ENCODE measurements at regions not wholly inside any gene's neighbourhood (a gene's known extent, or its start where the extent isn't known, plus 50 kb on each side); places are given as distances from the start of the nearest gene placed in this dataset.

DNA sequence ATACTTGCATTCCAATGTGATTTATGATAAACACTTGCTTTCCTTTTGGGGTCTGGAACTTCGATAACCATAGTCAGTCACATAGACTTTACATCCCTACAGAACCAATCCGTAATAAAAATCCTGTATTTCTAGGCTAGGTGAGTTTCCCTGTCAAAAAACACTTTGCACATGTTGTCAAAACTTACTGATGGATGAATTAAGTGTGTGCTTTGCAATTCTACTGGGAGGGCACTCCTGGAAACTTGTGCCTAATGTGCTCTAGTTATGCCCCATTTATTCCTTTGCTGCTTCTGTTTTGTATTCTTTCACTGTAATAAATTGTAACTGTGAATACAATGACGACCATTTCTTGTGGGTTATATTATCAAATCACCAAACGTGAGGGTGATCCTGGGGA is 684.8 kb upstream of the PCDH15 start:
- no peak for DNase-seq

DNA sequence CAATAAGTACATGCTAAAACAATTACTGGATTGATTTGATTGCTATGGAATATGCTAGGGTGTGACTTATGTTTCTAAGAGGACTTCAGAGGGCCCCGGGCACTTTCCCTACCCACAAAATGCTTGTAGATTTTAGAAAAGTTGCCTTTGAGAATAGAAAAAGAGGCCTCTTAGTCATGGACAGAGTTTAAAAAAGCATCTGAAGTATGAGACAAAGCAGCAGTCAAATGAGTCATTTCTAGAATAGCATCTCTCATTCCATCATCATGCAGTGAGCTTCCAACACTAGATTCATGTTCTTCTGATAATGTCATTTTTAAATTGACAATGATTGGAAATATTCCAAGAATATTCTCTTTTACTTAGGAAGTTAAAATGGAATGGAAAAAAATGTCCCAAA is 675.1 kb upstream of the PCDH15 start:
- no peak for DNase-seq

DNA sequence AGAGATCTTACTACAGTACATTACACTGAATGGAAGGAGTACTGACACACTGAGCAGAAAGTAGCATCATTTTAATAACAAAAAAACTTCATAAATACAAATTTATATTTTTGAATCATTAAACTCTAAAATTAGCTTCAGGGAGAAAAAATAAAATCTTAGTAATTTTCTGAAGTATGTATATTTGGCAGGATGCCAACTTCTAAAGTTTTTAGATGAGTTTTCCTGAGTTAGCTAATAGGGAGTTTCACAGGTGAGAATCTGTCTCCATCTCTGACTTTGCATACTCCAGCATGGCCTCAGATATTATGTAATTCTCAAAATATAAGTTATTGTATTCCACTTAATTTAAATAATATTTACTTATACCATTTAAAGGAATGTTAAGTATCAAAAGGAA is 673.2 kb upstream of the PCDH15 start:
- no peak for DNase-seq

DNA sequence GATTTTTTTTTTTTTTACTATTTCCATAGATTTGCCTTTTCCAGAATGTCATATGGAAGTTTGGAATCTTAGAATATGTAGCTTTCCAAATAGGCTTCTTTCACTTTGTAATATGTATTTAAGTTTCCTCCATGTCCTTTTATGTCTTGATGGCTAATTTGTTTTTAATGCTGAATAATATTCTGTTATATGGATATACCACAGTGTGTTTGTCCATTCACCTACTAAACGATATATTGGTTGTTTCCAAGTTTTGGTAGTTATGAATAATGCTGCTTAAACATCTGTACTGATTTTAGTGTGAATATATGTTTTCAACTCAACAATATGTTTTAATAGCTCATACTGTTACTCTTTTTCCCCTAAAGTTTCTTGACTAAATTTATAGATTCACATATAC is 669.8 kb upstream of the PCDH15 start:
- no peak for DNase-seq

DNA sequence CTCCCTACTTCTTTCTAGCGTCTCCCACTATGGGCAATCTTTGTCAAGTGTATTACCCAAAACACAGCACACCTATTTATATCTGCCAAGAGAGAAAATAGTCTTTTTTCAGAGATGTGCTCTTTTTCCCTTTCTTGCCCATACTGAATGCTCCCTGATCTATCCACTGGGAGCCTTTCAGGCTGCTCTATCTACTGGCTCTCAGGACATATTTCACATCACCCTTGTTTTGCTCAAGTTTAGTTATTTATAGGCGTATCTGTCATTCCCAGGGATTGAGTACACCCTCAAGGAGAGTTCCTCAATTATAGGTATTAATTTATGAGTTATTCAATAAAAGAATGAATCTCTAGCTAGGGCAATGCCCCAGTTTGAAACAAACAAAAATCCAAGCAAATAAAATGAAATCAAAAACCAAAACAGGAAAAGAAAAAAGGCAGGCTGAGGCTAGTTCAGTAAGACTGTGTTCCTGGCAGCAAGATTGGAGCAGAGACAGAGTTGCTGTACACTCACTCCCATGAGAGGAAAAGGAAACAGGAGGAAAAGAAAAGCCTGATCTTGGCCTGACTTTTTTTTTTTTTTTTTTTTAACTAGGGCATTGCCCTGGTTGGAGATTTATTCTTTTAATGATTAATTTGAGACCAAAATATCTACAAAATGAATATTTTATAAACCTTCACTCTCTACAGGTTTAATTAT is 665.9 kb upstream of the PCDH15 start:
- no peak for DNase-seq

DNA sequence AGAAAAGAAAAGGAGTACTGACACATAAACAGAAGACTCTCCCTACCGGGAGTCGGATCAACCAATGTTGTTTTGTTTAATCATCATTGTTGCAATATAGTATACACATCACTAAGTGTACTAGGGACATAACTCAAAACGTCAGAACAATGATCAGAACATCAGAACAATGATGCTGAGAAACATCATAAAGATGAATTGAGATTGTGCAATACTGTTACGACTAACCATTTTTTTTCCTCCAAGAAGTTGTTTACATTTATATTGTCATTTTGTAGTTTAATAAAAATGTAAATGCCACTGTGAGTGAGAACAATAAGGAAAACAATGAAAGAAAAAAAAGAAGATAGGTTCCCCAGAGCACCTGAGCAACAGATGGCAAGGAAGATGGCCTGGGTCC is 663.1 kb upstream of the PCDH15 start:
- DNase-seq = no peak

DNA sequence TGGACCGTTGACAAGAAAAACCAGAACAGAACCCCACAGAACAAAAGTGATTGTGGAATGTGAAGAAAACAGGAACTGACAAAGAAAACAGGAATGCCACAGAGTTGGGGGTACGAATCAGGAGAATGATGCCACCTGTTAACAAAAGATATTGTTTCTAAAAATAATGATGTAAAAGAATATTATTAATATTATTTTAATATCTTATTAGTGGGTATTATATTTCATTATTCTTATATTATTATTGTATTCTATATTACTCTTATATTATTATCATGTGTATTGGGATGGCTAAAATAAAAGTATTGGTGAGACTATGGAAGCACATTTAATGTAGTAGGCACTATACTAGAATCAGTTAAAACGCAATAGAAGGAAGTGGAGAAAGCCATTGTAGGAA is 659.0 kb upstream of the PCDH15 start:
- DNase-seq = no peak

DNA sequence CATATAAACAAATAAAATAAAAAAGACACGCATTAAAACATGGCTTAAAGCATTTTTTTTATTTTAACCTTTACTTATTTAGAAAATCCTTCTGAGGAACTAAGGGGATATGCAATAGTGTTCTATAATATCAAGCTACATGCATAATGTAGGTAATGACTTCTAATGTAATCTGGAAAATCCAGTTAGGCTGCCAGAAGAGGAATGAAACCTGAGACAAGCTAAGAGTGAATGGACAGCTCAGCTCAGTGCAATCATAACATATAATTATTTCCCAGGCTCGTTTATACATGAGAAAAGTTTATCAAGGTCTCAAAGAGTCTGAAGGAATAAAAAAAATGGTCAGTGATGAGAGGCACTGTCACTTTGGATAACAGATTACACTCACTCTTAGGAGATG is 649.0 kb upstream of the PCDH15 start:
- DNase-seq = no peak

DNA sequence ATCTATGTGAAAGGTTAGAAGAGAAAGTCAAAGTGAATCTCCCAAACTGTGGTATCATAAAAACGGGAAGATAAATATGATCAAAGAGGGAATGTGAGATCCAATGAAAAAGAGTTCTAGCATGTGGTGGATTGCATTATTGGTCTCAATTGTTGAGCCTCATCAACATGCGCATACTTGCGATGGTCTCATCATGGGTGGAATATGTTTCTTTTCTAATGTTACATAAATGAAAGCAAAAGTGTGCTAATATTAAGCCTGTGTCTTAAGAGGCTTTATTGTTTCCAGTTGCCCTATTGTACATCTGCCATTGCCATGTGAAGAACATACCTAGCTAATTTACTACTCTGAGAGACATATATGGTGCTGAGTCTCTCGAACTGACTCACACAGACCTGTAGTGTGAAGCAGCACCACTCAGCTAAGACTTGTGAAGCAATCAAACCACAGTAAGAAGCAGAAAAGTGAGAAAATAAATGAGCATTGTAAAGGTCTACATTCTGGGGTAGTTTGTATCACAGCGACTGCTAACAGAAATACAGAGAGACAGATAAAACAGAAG is 645.5 kb upstream of the PCDH15 start:
- DNase-seq = no peak

DNA sequence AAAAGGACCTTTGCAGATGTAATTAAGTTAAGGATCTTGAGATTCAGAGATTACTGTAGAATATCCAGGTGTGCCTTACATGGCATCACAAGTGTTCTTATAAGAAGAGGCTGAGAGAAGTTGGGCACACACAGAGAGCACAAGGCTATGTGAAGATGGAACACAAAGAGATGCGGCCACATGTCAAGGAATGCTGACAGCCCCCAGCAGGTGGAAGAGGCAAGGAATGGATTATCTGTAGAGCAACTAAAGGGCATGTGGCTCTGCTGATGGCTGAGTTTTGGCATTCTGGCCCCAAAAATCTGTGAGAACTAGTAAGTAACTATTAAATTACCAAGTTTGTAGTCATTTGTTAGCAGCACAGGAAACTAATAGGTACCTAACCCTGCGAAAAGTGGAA is 640.7 kb upstream of the PCDH15 start:
- no peak for DNase-seq

DNA sequence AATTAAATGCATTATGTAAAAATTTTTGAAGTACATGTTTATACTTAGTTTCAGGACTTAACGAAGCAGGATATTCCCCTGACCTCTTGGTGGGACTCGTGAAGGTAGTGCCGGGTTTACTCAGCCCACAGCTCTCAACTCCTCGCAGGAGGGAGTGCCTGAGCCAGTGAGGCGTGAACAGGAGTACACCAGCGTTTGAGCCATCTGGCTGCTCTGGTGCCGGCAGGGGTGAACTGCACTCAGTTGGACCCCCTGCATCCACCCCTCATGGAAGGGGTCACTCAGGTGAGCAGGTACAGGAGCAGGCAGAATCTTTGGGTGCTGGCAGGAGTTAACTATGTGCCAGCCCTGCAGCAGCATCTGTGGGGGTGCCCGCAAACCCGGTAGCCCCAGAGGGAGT is 625.1 kb upstream of the PCDH15 start:
- DNase-seq = no peak

DNA sequence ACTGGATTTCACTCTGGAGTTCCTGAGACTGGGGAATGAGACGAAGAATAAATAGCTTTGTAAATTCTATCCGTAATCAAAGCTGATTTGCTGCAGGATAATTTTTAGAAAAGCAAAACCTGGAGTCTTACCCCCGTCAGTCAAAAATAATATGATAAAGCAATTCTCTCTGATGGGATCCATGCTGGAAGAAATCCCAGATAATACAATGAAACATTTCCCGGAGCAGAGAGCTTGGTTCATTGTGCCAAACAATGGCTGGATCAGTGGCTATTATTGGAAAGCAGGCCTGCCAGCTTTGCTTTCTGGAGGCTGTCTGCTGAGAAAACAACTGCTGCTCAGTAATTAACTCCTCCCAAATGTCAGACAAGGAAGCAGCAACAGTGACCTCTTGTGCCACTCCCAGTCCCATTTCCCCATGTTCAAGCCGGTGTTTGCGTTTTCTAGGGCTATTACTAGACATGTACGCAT is 609.4 kb upstream of the PCDH15 start:
- DNase-seq = peak; percentile 10

DNA sequence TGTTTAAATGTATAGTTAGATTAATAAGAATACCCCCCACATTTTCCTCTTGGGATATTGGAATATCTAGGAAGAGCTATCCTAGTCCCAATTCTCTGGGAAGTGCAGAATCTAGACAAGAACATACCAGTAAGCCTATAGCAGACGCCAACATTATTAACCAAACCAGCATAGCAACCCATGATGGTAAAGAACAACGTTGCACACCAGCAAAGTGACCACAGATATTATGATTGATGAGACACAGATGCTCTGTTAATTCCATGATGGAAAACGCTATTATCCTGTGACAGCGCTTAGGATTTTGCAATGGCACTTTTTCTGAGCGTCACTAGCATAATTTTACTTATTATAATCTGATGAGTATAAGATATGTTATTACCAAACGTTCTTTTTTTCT is 603.1 kb upstream of the PCDH15 start:
- no peak for DNase-seq

DNA sequence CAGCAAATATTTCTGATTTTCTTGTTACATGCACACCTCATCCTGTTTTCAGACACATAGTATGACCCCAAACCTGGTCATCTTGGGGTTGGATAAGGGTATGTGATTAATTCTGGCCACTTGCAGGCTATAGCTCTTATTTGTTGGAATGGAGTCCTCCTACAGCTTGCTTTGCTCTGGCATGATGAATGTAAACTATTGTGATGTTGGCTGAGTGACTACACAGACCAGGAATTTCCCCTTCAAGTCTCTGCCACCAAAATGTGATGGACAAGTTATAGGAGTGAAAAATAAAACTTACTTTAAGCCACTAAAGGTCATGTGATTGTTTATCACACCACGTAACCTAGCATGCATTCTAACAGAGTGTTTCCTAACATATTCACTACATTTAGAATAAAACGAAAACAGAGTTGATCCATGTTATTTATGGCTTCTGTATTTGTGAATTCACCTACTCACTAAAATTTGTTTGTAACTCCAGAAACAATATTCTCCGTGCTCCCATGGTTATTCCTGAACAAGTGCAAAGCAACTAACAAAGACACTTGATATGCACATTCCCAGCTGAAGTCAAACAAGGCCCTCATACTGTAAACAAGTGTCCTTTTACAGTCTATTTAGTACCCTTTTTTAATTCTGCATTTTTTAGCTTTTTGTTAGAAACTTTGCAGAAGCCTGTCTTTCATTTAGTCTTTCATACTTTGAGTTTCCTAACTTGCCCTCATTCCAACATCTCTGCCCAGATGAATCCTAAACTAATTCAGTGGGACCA is 599.2 kb upstream of the PCDH15 start:
- DNase-seq = no peak

DNA sequence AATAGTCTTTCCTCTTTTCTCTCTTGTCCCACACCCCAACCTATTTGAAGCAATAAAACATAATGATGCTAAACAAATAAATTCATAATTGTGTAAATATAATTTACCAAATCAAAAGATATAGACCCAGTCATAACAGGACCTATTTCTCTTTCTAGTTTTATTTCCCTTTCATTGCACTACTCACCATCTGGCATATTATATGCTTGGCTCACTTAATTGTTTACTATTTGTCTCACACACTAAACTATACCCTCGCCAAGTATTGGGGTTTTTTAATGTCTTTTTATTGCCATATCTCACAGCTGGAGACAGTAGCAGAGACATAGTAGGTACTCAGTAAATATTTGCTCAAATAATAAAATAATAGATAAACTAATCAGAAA is 597.5 kb upstream of the PCDH15 start:
- no peak for DNase-seq

DNA sequence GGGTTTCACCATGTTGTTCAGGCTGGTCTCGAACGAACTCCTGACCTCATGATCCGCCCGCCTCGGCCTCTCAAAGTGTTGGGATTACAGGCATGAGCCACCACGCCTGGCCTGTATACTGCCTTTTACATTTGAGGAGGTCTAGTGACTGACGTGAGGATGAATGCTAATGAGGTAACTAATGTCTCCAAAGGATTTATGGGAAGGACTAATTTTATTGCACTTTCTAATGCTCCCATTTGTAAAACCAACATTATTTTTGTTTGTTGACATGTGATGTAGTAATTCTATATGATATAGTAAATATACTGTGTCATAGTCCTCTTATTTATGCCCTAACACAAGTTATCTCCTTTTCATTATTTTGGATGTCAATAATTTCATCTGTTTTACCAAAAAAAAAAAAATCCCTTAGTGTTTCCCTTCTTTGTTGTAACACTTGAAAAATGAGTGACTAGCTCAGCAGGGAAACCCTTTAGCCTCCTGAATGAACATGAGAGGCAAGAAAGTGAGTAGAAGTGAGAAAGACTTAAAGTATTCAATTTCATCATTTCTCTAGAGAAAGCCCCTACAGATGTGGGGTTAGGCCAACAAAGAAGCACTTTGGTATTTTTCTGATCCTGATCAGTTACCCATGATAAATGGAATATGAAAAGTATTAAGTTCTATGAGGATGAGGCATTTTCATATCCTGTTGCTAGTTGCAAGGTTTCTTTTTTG is 596.9 kb upstream of the PCDH15 start:
- DNase-seq = no peak

DNA sequence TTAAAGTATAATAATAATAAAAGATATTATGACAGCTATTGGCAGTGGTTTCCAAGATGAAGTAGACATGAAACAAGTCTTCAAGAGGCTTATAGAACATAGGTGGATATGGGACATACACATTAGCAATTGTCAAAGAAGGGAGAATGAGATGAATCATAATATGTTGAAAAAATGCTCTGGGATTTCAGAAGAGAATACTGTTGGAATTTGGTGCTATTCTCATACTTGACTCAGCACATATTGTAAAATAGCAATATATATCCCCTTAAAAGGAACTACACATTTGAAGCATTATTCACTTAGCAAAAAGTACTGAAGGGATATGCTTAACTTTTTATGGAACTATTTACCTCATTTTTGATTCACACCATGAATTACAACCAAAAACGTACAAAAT is 577.2 kb upstream of the PCDH15 start:
- DNase-seq = no peak

DNA sequence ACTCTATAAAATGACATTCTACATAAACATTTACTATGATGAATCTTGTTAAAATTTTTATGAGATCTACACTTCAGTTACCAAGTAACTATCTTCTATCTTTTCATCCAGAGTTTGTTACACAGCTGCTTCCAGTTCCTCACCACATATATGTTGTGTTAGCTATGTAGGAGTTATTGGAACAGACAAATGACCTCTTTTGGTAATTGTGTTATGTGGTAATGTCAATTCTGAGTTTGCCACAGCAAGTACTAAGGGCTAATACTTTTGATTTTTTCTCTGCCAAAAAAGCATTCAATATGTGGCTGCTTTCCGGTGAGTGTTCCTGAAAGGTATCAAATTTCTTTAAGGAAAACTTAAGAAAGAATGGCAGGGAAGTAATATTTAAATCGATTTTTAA is 573.9 kb upstream of the PCDH15 start:
- no peak for DNase-seq

DNA sequence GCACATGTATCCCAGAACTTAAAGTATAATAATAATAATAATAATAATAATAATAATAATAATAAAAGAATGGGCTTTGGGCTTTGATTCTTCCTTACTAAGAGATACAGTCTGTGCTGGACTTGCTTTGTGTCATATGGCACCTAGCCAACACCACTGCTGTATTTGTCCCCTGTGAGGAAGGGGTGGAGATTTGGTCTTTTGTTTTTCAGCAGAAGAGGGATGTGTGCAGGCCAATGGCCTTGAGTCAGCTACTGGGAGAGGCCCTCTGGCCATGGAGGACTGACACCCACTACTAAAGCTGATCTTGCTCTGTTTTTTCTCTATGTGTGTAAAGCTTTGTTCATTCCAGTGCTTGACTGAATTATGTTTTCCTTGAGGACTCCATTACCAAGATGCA is 573.0 kb upstream of the PCDH15 start:
- DNase-seq = peak; percentile 1

DNA sequence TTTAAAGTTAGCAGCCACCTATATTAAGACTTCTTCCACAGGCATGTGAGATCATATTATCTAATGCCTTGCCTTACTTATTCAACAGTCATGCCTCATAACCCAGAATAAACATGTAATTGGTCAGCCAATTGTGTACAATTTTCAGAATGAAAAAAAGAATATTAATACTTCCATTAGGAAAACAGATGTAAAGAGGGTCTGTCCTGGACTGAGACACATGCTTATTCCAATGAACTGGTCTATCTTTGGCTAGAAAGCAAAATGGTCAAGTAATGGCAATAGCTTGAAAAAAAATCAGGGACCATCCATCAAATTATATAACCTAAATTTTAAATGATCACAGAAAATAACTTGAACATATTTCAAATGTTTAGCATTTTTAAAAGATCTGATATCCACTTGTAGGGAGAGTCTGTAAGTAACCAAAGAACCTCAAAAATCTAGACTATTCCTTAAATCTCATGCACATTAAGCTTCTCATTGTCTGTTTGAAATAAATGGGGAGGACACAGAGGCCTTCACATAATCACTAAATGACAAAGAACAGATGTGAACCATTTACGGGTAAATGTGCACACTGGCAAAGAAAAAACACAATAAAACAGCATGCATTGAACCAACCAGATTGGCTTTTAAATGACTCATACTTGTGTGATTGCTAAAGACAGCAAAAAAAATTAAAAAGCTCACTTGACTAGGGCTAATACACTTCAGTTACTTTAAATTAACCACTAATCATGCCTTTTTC is 568.8 kb upstream of the PCDH15 start:
- no peak for DNase-seq

DNA sequence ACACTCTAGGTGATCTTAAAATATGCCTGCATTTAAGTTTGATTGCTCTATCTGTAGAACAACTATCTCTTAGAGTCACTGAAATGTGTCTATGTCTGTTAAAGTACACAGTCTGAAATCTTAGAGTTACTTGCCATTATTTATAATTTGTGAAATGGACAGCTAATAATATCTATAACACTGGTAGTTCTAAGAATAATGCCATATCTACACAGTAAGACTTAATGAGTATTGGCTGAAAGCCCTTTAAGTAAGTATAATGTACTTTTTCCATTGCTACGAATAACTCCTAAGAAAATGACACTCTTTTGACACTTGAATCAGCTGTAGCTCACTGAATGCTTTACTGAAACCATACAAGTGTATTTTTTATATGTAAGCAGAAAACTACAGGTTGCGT is 567.4 kb upstream of the PCDH15 start:
- DNase-seq = no peak

DNA sequence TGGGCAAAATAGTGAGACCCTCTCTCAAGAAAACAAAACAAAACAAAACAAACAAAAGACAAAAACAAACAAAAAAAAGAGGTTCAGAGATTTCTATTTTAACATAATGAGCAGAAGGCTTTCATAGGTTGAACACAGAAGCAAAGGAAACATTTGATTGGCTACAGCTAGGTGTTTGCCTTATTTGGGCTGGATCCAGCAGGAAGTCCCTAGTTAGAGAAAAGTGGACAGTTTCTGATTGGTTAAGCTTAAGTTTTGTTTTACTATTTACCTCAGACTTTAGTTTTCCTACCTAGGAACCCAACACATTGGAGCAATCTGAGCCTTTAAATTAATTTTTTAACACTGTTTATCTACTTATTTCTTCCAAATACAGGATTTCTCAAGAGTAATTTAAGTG is 566.5 kb upstream of the PCDH15 start:
- no peak for DNase-seq

DNA sequence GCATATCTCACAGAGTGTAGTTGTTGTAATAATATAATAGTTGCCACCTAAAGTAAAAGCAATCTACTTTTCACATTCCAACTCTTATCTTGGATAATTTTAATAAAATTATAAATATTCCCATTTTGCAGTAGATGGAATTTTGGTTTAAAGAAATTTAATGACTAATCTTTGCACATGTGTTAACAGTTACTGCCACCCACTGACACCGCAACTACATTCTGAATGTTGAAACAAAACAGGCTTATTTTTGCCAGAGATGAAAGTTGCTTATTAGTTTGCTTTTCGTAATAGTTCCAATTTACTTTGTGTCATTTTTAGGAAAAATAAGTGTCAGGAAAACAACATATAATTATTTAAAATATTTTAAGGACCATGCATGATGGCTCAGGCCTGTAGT is 557.5 kb upstream of the PCDH15 start:
- DNase-seq = no peak

Data from dermis blood vessel endothelial cell (primary cell).